H1 (cell line): ENCODE measurements at regions not wholly inside any gene's neighbourhood (a gene's known extent, or its start where the extent isn't known, plus 50 kb on each side); places are given as distances from the start of the nearest gene placed in this dataset.

Experiments
- CTCF ChIA-PET: fragments of 300-600 bp; sonication (Branson Sonifier 250); formaldehyde crosslinking; loops from one replicate; lab custom pipeline; 2021; ENCODE audit not compliant: partially characterized antibody; lab: Charles Lee
- POLR2A ChIA-PET: fragments of 300-600 bp; sonication (Branson Sonifier 250); formaldehyde crosslinking; loops from one replicate; lab custom pipeline; 2021; ENCODE audit warnings: inconsistent platforms; ENCODE audit not compliant: partially characterized antibody; lab: Charles Lee
- DNase-seq, 2 experiments: peaks; one replicate each; pipeline versions ENCODE4 v3.0.0 to v3.0.0-alpha.2; 2010 to 2022; ENCODE audit warnings: low spot score in 2 of 2, low read depth in 1 of 2, mixed read lengths in 1 of 2
- FAIRE-seq: peaks from 2 replicates; lab custom pipeline; 2011; peaks lifted over from hg19 to GRCh38; lab: Jason Lieb, UNC
- H2AFZ ChIP-seq: 2 replicates; pipeline ENCODE4 v1.8.1; 2012; ENCODE audit warnings: low read length, inconsistent platforms
- H2AK5ac ChIP-seq: 2 replicates; pipeline ENCODE4 v1.6.1; 2013; ENCODE audit warnings: low read depth, low read length
- H2BK120ac ChIP-seq: replicated peaks from 2 replicates; pipeline ENCODE3; 2013; ENCODE audit warnings: low read depth, low read length, inconsistent platforms
- H2BK12ac ChIP-seq: 2 replicates; pipeline ENCODE4 v1.6.1; 2013; ENCODE audit warnings: low read depth, low read length
- H2BK15ac ChIP-seq: 2 replicates; pipeline ENCODE4 v1.6.1; 2013; ENCODE audit warnings: low read length
- H2BK20ac ChIP-seq: 2 replicates; pipeline ENCODE4 v1.6.1; 2013; ENCODE audit warnings: low read length
- H2BK5ac ChIP-seq: 2 replicates; pipeline ENCODE4 v1.6.1; 2013; ENCODE audit warnings: low read depth, low read length
- H3K14ac ChIP-seq: 2 replicates; pipeline ENCODE4 v1.6.1; 2013; ENCODE audit warnings: inconsistent platforms; ENCODE audit not compliant: insufficient read length
- H3K18ac ChIP-seq: 2 replicates; pipeline ENCODE4 v1.6.1; 2013; ENCODE audit warnings: low read length; ENCODE audit errors: extremely low read depth
- H3K23ac ChIP-seq: 2 replicates; pipeline ENCODE4 v1.6.1; 2013; ENCODE audit warnings: inconsistent platforms; ENCODE audit not compliant: insufficient read length
- H3K23me2 ChIP-seq: 2 replicates; pipeline ENCODE4 v1.6.1; 2013; ENCODE audit warnings: low read depth, low read length
- H3K27ac ChIP-seq: 2 replicates; pipeline ENCODE4 v1.6.1; 2011; ENCODE audit warnings: low read depth, low read length, inconsistent platforms
- H3K27me3 ChIP-seq, 4 experiments: replicated peaks in 1 of 4; 1 replicate in 1 of 4; 2 replicates in 3 of 4; pipeline versions ENCODE4 v1.6.1 to v1.8.1; 2011 to 2013; ENCODE audit warnings: low read length in 3 of 4, mild to moderate bottlenecking in 3 of 4, inconsistent platforms in 2 of 4, mixed read lengths in 2 of 4, moderate library complexity in 1 of 4; ENCODE audit not compliant: control insufficient read depth in 3 of 4, insufficient read depth in 3 of 4; ENCODE audit errors: extremely low read depth in 1 of 4
- H3K36me3 ChIP-seq, 4 experiments: 2 replicates each; pipeline versions ENCODE4 v1.6.1 to v1.8.1; 2011 to 2013; ENCODE audit warnings: mild to moderate bottlenecking in 4 of 4, low read length in 3 of 4, moderate library complexity in 2 of 4, control low read depth in 1 of 4, inconsistent platforms in 1 of 4; ENCODE audit not compliant: insufficient read depth in 4 of 4, control insufficient read depth in 2 of 4
- H3K4ac ChIP-seq: replicated peaks from 2 replicates; pipeline ENCODE3; 2013; ENCODE audit warnings: low read length, low read depth, mixed read lengths, inconsistent platforms; ENCODE audit not compliant: insufficient read length
- H3K4me1 ChIP-seq, 4 experiments: replicated peaks in 1 of 4; 1 replicate in 1 of 4; 2 replicates in 3 of 4; pipeline versions ENCODE4 v1.6.1 to v1.8.1; 2011 to 2013; ENCODE audit warnings: low read length in 3 of 4, inconsistent platforms in 2 of 4, mixed read lengths in 1 of 4; ENCODE audit not compliant: insufficient read depth in 4 of 4, control insufficient read depth in 3 of 4
- H3K4me2 ChIP-seq, 2 experiments: 2 replicates each; pipeline versions ENCODE4 v1.6.1 to v1.8.1; 2011 to 2013; ENCODE audit warnings: low read depth in 2 of 2, low read length in 2 of 2, control low read depth in 1 of 2, inconsistent platforms in 1 of 2, mild to moderate bottlenecking in 1 of 2; ENCODE audit not compliant: insufficient read depth in 1 of 2
- H3K4me3 ChIP-seq, 4 experiments: fragments of 200-600, 300-600 bp in 1 of 4; sonication (generic), shearing (Covaris generic), sonication (Bioruptor Twin) in 1 of 4; 2 replicates each; pipeline versions ENCODE4 v1.5.1 to v1.8.1; 2011 to 2016; ENCODE audit warnings: low read length in 4 of 4, low read depth in 3 of 4, control low read depth in 2 of 4, inconsistent platforms in 2 of 4, mild to moderate bottlenecking in 2 of 4, mixed read lengths in 1 of 4, moderate library complexity in 1 of 4; ENCODE audit not compliant: insufficient read depth in 2 of 4; ENCODE audit errors: extremely low read depth in 1 of 4
- H3K56ac ChIP-seq: replicated peaks from 2 replicates; pipeline ENCODE3; 2013; ENCODE audit warnings: low read depth, mild to moderate bottlenecking, mixed read lengths, low read length, inconsistent platforms; ENCODE audit not compliant: insufficient read length
- H3K79me1 ChIP-seq: 2 replicates; pipeline ENCODE4 v1.6.1; 2013; ENCODE audit warnings: low read depth, low read length, control low read depth
- H3K79me2 ChIP-seq, 2 experiments: 2 replicates each; pipeline versions ENCODE4 v1.6.1 to v1.8.1; 2012 to 2013; ENCODE audit warnings: low read length in 2 of 2, mild to moderate bottlenecking in 2 of 2, inconsistent platforms in 1 of 2; ENCODE audit not compliant: insufficient read depth in 2 of 2, control insufficient read depth in 1 of 2
- H3K9ac ChIP-seq, 4 experiments: replicated peaks in 1 of 4; 1 replicate in 1 of 4; 2 replicates in 3 of 4; pipeline versions ENCODE4 v1.6.1 to v1.8.1; 2011 to 2013; ENCODE audit warnings: low read depth in 3 of 4, low read length in 3 of 4, control low read depth in 2 of 4, mild to moderate bottlenecking in 2 of 4, moderate library complexity in 2 of 4, inconsistent platforms in 1 of 4; ENCODE audit errors: extremely low read depth in 1 of 4
- H3K9me3 ChIP-seq, 2 experiments: 2 replicates each; pipeline versions ENCODE4 v1.6.1 to v1.8.1; 2012 to 2013; ENCODE audit warnings: mild to moderate bottlenecking in 2 of 2, moderate library complexity in 2 of 2, control low read depth in 1 of 2, inconsistent platforms in 1 of 2, low read depth in 1 of 2, low read length in 1 of 2, mixed read lengths in 1 of 2; ENCODE audit not compliant: insufficient read depth in 2 of 2
- H4K20me1 ChIP-seq, 2 experiments: replicated peaks in 1 of 2; 2 replicates each; pipeline versions ENCODE3 to v1.8.1; 2011 to 2013; ENCODE audit warnings: inconsistent platforms in 2 of 2, low read length in 2 of 2, mild to moderate bottlenecking in 1 of 2; ENCODE audit not compliant: insufficient read depth in 2 of 2, control insufficient read depth in 1 of 2
- H4K5ac ChIP-seq: 2 replicates; pipeline ENCODE4 v1.6.1; 2013; ENCODE audit warnings: low read length, low read depth, mixed read lengths, inconsistent platforms; ENCODE audit not compliant: insufficient read length
- H4K8ac ChIP-seq: 2 replicates; pipeline ENCODE4 v1.8.0; 2013; ENCODE audit warnings: mild to moderate bottlenecking, moderate library complexity, low read length, inconsistent platforms; ENCODE audit not compliant: insufficient read depth; ENCODE audit errors: extremely low read depth
- H4K91ac ChIP-seq: replicated peaks from 2 replicates; pipeline ENCODE3; 2013; ENCODE audit warnings: low read length, mixed read lengths, inconsistent platforms; ENCODE audit not compliant: insufficient read length
- BCL11A ChIP-seq, 2 experiments: IDR thresholded peaks; one replicate each; pipeline ENCODE4 v1.6.1; 2011; ENCODE audit warnings: low read depth in 2 of 2, low read length in 2 of 2, mild to moderate bottlenecking in 2 of 2
- CHD2 ChIP-seq: IDR thresholded peaks from 2 replicates; pipeline ENCODE4 v1.6.1; 2012; ENCODE audit warnings: low read length, improper control_type of control experiment
- USF2 ChIP-seq: IDR thresholded peaks from 2 replicates; pipeline ENCODE4 v1.6.1; 2011; ENCODE audit warnings: low read length, improper control_type of control experiment

- Histone ChIP-seq H4K5ac (no peak overlapping the region), H3K4ac (no peak overlapping the region), H3K4me3 (no peak overlapping the region), H3K9ac (no peak overlapping the region), H2AK5ac (no peak overlapping the region), H4K91ac (no peak overlapping the region), H2AFZ (no peak overlapping the region), H3K4me1 (peaks cover 0 to 3% (median 0%) of the 10 kb centered on the region in 4 experiments; a peak in 1 of 7 replicates), H3K9me3 (no peaks in the 10 kb centered on the region), H4K20me1 (no peaks in the 10 kb centered on the region), H3K27ac (no peak overlapping the region), H2BK5ac (no peak overlapping the region), H2BK12ac (no peak overlapping the region), H3K36me3 (no peaks in the 10 kb centered on the region), H3K23ac (no peak overlapping the region), H3K56ac (no peak overlapping the region), H2BK20ac (no peak overlapping the region), H3K14ac (no peak overlapping the region), H3K18ac (no peak overlapping the region), H4K8ac (no peak overlapping the region), H2BK15ac (no peak overlapping the region), H3K4me2 (no peak overlapping the region), H3K23me2 (no peaks in the 10 kb centered on the region), H3K27me3 (no peaks in the 10 kb centered on the region), H3K79me1 (no peaks in the 10 kb centered on the region), H3K79me2 (no peaks in the 10 kb centered on the region), H2BK120ac (no peak overlapping the region)
- ChIA-PET POLR2A (no interaction called here), CTCF (no interaction called here)
- no peak for FAIRE-seq
- DNase-seq: no peak
- TF ChIP-seq BCL11A (IDR thresholded peaks at IDR 0.05; ENCODE audit: low read depth in 2 of 2, low read length in 2 of 2): no peak
- no peak for TF ChIP-seq CHD2
- no peak for TF ChIP-seq USF2
Observed at GRCh38 chr7:91713669-91714068, 166.8 kb downstream of the MTERF1 start.
